IgD-negative memory B cell (primary cell): ENCODE measurements at regions not wholly inside any gene's neighbourhood (a gene's known extent, or its start where the extent isn't known, plus 50 kb on each side); places are given as distances from the start of the nearest gene placed in this dataset.
A peak's percentile ranks its signal among the peaks of the same experiment; 100 is the strongest.

Experiments used
- H3K27ac Mint-ChIP-seq, 3 donors: one replicate each; pipeline ENCODE4 v1.8.0; 2020 to 2022; ENCODE audit warnings: mild to moderate bottlenecking in 3 of 3, mixed read lengths in 3 of 3, moderate library complexity in 1 of 3
- H3K27me3 Mint-ChIP-seq: one replicate; pipeline ENCODE4 v1.8.0; 2021; ENCODE audit warnings: mixed read lengths
- H3K36me3 Mint-ChIP-seq: one replicate; pipeline ENCODE4 v1.8.0; 2020; ENCODE audit warnings: mild to moderate bottlenecking, mixed read lengths
- H3K4me1 Mint-ChIP-seq, 3 donors: one replicate each; pipeline ENCODE4 v1.8.0; 2020 to 2022; ENCODE audit warnings: mixed read lengths in 3 of 3, mild to moderate bottlenecking in 1 of 3
- H3K4me3 Mint-ChIP-seq, 4 donors: one replicate each; pipeline ENCODE4 v1.8.0; 2020 to 2022; ENCODE audit warnings: mild to moderate bottlenecking in 4 of 4, mixed read lengths in 4 of 4, moderate library complexity in 3 of 4
- H3K9me3 Mint-ChIP-seq, 3 donors: one replicate each; pipeline ENCODE4 v1.8.0; 2020 to 2021; ENCODE audit warnings: mixed read lengths in 3 of 3, mild to moderate bottlenecking in 1 of 3

- no peak overlapping the region for H3K27ac Mint-ChIP-seq
- H3K9me3 Mint-ChIP-seq = no peaks in the 10 kb centered on the region
- no peaks in the 10 kb centered on the region for H3K4me1 Mint-ChIP-seq
- no peaks in the 10 kb centered on the region for H3K27me3 Mint-ChIP-seq
- H3K36me3 Mint-ChIP-seq = no peaks in the 10 kb centered on the region
- no peak overlapping the region for H3K4me3 Mint-ChIP-seq
Measured at GRCh38 chr5:145708169-145708568, 127.0 kb downstream of the PRELID2 start.

GRCh38 chr5:145704724-145705123, 130.4 kb downstream of the PRELID2 start:
- Mint-ChIP-seq H3K27ac (peak overlapping the region in 1 of 3 donors; percentile 88), H3K4me1 (no peaks in the 10 kb centered on the region), H3K36me3 (no peaks in the 10 kb centered on the region), H3K27me3 (no peaks in the 10 kb centered on the region), H3K4me3 (no peak overlapping the region), H3K9me3 (no peaks in the 10 kb centered on the region)

- Mint-ChIP-seq H3K9me3 (no peaks in the 10 kb centered on the region), H3K4me3 (no peak overlapping the region), H3K4me1 (no peaks in the 10 kb centered on the region), H3K27ac (no peak overlapping the region), H3K36me3 (no peaks in the 10 kb centered on the region), H3K27me3 (no peaks in the 10 kb centered on the region)
Measured at GRCh38 chr5:145703856-145704255, 131.3 kb downstream of the PRELID2 start.

GRCh38 chr5:145701404-145701803, 133.7 kb downstream of the PRELID2 start:
- H3K4me3 Mint-ChIP-seq = no peak overlapping the region
- no peaks in the 10 kb centered on the region for H3K9me3 Mint-ChIP-seq
- H3K27ac Mint-ChIP-seq = no peak overlapping the region
- no peaks in the 10 kb centered on the region for H3K4me1 Mint-ChIP-seq
- H3K36me3 Mint-ChIP-seq = no peaks in the 10 kb centered on the region
- no peaks in the 10 kb centered on the region for H3K27me3 Mint-ChIP-seq

- H3K36me3 Mint-ChIP-seq = no peaks in the 10 kb centered on the region
- H3K27ac Mint-ChIP-seq = no peak overlapping the region
- H3K4me1 Mint-ChIP-seq = no peaks in the 10 kb centered on the region
- no peak overlapping the region for H3K4me3 Mint-ChIP-seq
- no peaks in the 10 kb centered on the region for H3K9me3 Mint-ChIP-seq
- H3K27me3 Mint-ChIP-seq = no peaks in the 10 kb centered on the region
Measured at GRCh38 chr5:145699846-145700245, 135.3 kb downstream of the PRELID2 start.

GRCh38 chr5:145697251-145697990, 137.7 kb downstream of the PRELID2 start:
- no peak overlapping the region for H3K27ac Mint-ChIP-seq
- H3K36me3 Mint-ChIP-seq = no peaks in the 10 kb centered on the region
- no peaks in the 10 kb centered on the region for H3K9me3 Mint-ChIP-seq
- no peaks in the 10 kb centered on the region for H3K27me3 Mint-ChIP-seq
- no peaks in the 10 kb centered on the region for H3K4me1 Mint-ChIP-seq
- no peak overlapping the region for H3K4me3 Mint-ChIP-seq

GRCh38 chr5:145689235-145689634, 145.9 kb downstream of the PRELID2 start:
- Mint-ChIP-seq H3K4me1 (peaks cover 5 to 7% (median 6%) of the 10 kb centered on the region in 3 donors), H3K4me3 (peak overlapping the region in 1 of 4 donors; percentile 15), H3K36me3 (no peaks in the 10 kb centered on the region), H3K9me3 (peaks cover 0 to 1% (median 0%) of the 10 kb centered on the region in 3 donors), H3K27me3 (no peaks in the 10 kb centered on the region), H3K27ac (no peak overlapping the region)

GRCh38 chr5:145687943-145688342, 147.2 kb downstream of the PRELID2 start:
- peaks cover 0 to 1% (median 0%) of the 10 kb centered on the region in 3 donors for H3K9me3 Mint-ChIP-seq
- H3K4me1 Mint-ChIP-seq = peaks cover 5 to 7% (median 6%) of the 10 kb centered on the region in 3 donors
- no peaks in the 10 kb centered on the region for H3K36me3 Mint-ChIP-seq
- H3K27me3 Mint-ChIP-seq = no peaks in the 10 kb centered on the region
- no peak overlapping the region for H3K4me3 Mint-ChIP-seq
- no peak overlapping the region for H3K27ac Mint-ChIP-seq

- Mint-ChIP-seq H3K27me3 (no peaks in the 10 kb centered on the region), H3K27ac (no peak overlapping the region), H3K36me3 (no peaks in the 10 kb centered on the region), H3K4me3 (no peak overlapping the region), H3K4me1 (peaks cover 5 to 7% (median 6%) of the 10 kb centered on the region in 3 donors), H3K9me3 (peaks cover 0 to 1% (median 0%) of the 10 kb centered on the region in 3 donors)
Measured at GRCh38 chr5:145685417-145685816, 149.7 kb downstream of the PRELID2 start.

- Mint-ChIP-seq H3K9me3 (no peaks in the 10 kb centered on the region), H3K27ac (no peak overlapping the region)
Measured at GRCh38 chr5:145683431-145683830, 151.7 kb downstream of the PRELID2 start.

GRCh38 chr5:145682197-145682899, 152.8 kb downstream of the PRELID2 start:
- H3K4me1 Mint-ChIP-seq = no peaks in the 10 kb centered on the region
- no peaks in the 10 kb centered on the region for H3K9me3 Mint-ChIP-seq
- no peak overlapping the region for H3K27ac Mint-ChIP-seq
- no peaks in the 10 kb centered on the region for H3K27me3 Mint-ChIP-seq
- no peak overlapping the region for H3K4me3 Mint-ChIP-seq
- H3K36me3 Mint-ChIP-seq = no peaks in the 10 kb centered on the region

More at GRCh38 chr5:145683431-145683830, 151.7 kb downstream of the PRELID2 start:
- no peaks in the 10 kb centered on the region for H3K4me1 Mint-ChIP-seq
- no peaks in the 10 kb centered on the region for H3K36me3 Mint-ChIP-seq
- no peak overlapping the region for H3K4me3 Mint-ChIP-seq
- H3K27me3 Mint-ChIP-seq = no peaks in the 10 kb centered on the region

GRCh38 chr5:145681686-145682085, 153.5 kb downstream of the PRELID2 start:
- Mint-ChIP-seq H3K4me1 (no peaks in the 10 kb centered on the region), H3K27ac (no peak overlapping the region), H3K36me3 (no peaks in the 10 kb centered on the region), H3K4me3 (no peak overlapping the region), H3K9me3 (no peaks in the 10 kb centered on the region), H3K27me3 (no peaks in the 10 kb centered on the region)

- H3K9me3 Mint-ChIP-seq = no peaks in the 10 kb centered on the region
- H3K27me3 Mint-ChIP-seq = no peaks in the 10 kb centered on the region
- no peaks in the 10 kb centered on the region for H3K4me1 Mint-ChIP-seq
- H3K36me3 Mint-ChIP-seq = no peaks in the 10 kb centered on the region
- H3K27ac Mint-ChIP-seq = no peak overlapping the region
- no peak overlapping the region for H3K4me3 Mint-ChIP-seq
Measured at GRCh38 chr5:145681216-145681615, 153.9 kb downstream of the PRELID2 start.

- Mint-ChIP-seq H3K9me3 (no peaks in the 10 kb centered on the region), H3K4me3 (no peak overlapping the region), H3K27me3 (no peaks in the 10 kb centered on the region), H3K4me1 (no peaks in the 10 kb centered on the region), H3K27ac (no peak overlapping the region), H3K36me3 (no peaks in the 10 kb centered on the region)
Measured at GRCh38 chr5:145680767-145681166, 154.4 kb downstream of the PRELID2 start.

GRCh38 chr5:145680169-145680568, 155.0 kb downstream of the PRELID2 start:
- no peak overlapping the region for H3K27ac Mint-ChIP-seq
- H3K27me3 Mint-ChIP-seq = no peaks in the 10 kb centered on the region
- H3K9me3 Mint-ChIP-seq = no peaks in the 10 kb centered on the region
- no peaks in the 10 kb centered on the region for H3K36me3 Mint-ChIP-seq
- H3K4me3 Mint-ChIP-seq = no peak overlapping the region
- H3K4me1 Mint-ChIP-seq = no peaks in the 10 kb centered on the region

GRCh38 chr5:145678255-145678654, 156.9 kb downstream of the PRELID2 start:
- Mint-ChIP-seq H3K36me3 (no peaks in the 10 kb centered on the region), H3K27me3 (no peaks in the 10 kb centered on the region), H3K27ac (no peak overlapping the region), H3K9me3 (no peaks in the 10 kb centered on the region), H3K4me1 (no peaks in the 10 kb centered on the region), H3K4me3 (no peak overlapping the region)
